H1 (cell line): ENCODE measurements at regions not wholly inside any gene's neighbourhood (a gene's known extent, or its start where the extent isn't known, plus 50 kb on each side); places are given as distances from the start of the nearest gene placed in this dataset.

ENCODE experiments used
- FOSL1 ChIP-seq: IDR thresholded peaks from 2 replicates; pipeline ENCODE4 v1.6.1; 2011; ENCODE audit warnings: mild to moderate bottlenecking, low read depth, low read length, moderate library complexity; ENCODE audit not compliant: insufficient read depth
- MAX ChIP-seq: IDR thresholded peaks from 2 replicates; pipeline ENCODE4 v1.6.1; 2012; ENCODE audit warnings: inconsistent platforms
- POU5F1 ChIP-seq: IDR thresholded peaks from 2 replicates; pipeline ENCODE4 v1.6.1; 2011; ENCODE audit warnings: low read depth, mild to moderate bottlenecking, low read length, moderate library complexity

GRCh38 chr7:155980841-155981240, 168.6 kb upstream of the SHH start (continued):
- TF ChIP-seq MAX (no peak), FOSL1 (no peak), POU5F1 (no peak)
